GM04504 (cell line): ENCODE measurements at regions not wholly inside any gene's neighbourhood (a gene's known extent, or its start where the extent isn't known, plus 50 kb on each side); places are given as distances from the start of the nearest gene placed in this dataset.

Experiments
- DNase-seq: peaks from one replicate; pipeline ENCODE4 v3.0.0-alpha.2; 2012; ENCODE audit warnings: low read depth

DNA sequence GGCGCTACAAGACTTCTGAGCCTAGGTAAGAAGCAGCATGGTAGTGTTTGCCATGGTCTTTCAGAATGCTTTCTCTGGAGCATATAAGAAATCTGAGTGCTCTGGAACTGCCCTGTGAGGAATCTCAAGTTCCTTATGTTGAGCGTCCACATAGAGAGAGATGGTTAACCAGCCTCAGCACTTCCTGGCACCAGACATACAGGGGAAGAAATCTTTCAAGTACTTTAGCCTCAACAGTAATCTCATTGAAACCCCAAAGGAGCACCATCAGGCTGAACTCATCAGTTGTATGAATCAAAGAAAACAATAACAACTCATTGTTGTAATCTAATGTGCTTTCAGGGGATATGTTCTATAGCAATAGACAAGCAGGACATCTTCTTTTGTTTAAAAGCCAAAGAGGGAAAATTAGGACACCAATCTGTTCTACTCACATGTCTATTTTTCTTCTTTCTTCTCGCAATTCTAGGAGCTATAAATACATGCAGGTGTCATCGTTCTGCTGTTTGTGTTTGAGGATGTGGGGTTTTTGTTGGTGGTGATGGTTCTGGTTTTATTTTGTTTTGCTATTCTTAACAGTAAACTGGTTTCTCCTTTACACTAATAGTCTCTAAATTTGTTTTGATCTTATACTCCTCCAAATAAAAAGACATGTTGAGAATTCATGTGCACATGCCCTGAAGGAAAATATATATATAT, 1145.0 kb upstream of the LRRN3 start:
- DNase-seq: no peak

DNA sequence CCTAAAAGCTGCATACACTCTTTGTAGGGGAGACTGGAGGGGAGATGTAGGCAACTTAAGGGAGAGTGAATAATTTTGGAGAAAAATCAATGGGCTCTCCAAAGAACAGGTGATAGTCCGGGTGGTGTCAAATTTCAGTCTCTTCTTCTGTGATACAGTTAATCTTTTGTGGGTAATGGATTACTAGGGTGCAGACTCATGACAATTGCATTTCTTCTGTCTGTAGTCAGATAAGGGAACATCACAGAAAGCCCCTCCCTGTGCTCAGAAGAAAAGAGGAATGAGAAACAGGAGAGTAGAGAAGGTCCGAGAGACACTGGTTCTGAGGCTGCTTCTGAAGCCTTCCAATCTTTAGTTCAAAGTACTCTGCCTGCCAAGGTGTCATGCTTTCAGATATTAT, 1140.7 kb upstream of the LRRN3 start:
- no peak for DNase-seq

DNA sequence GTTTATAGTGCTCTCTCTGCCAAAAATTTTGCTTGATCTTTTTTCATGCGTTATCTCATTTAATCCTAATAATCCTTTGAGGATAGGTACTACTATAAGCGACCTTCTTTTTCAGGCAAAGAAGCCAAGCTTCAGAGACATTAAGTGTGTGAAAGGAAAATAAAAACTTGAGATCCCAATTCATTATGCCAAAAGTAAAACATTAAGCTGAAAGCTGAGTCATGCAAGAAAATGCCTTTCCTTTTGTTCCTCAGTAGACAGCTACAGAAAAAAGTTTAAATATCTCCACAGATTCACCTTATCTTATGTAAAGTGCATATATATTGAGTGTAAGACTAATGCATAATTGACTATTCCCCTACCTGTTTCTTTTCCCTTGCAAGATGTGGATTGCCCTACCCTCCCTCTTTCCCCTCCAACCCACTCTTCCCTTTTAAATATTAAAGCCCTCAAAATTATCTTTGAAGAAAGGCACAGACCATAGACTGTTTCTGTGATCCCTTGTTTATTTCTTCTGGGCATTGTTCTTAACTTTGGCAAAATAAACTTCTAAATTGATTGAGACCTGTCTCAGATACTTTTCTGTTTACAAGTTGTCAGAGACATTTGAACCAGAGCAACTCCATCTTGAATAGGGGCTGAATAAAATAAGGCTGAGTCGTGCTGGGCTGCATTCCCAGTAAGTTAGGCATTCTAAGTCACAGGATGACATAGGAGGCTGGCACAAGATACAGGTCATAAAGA, 1139.9 kb upstream of the LRRN3 start:
- DNase-seq: no peak

DNA sequence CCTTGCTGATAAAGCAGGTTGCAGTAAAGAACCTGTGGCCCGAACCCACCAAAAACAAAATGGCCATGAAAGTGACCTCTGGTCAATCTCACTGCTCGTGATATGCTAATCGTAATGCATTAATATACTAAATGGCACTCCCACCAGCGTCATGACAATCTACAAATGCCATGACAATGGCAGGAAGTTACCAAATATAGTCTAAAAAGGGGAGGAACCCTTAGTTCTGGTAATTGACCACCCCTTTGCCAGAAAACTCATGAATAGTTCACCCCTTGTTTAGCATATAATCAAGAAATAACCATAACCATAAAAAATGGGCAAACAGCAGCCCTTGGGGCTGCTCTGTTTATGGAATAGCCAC, 1139.4 kb upstream of the LRRN3 start:
- DNase-seq: no peak

DNA sequence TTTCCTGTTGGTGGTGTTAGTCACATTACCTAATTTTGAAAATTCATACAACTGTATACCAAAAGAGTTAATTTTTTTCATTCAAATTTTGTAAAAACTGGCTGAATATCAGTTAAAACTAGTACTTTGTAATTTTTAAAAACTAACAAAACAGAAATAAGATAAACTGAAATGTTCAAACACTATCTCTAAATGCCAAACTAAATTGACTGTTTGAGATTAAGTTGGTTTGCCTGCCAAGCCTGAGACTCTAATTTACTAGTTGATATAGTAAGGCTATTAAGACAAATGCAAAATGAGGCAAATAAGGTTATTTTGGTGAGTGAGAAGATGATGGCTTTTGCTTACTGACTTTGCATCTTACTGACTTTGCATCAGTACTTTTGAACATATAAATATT, 1134.9 kb upstream of the LRRN3 start:
- DNase-seq: no peak

DNA sequence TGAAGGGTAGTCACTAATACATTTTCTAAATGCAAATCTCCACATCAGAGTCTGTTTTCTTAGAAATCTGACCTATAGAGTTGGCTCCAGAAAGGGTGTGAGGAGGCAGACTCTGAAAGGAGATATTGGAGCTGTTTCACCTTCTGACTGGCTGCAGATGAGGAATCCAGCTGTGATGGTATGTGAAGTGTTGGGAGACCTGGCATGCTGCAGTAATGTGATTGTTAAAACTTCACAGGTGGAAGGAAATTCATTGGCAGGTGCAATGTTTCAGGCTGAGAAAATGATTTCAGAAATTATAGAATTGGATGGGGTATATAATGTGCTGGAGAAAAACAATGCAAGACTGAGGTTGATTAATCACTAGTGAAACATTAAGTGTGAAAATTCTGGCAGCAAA, 1134.0 kb upstream of the LRRN3 start:
- no peak for DNase-seq

DNA sequence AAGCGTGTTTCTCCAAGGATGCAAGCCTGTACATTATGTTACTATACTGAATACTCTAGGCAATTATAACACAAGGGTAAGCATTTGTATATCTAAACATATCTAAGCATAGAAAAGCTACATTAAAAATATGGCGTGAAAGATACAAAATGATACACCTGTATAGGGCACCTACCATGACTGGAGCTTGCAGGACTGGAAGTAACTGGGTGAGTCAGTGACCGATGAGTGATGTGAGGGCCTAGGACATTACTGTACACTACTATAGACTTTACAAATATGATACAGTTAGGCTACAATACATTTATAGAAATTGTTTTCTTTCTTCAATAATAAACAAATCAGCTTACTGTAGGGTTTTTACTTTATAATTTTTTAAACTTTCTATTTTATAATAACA, 1127.2 kb upstream of the LRRN3 start:
- no peak for DNase-seq

DNA sequence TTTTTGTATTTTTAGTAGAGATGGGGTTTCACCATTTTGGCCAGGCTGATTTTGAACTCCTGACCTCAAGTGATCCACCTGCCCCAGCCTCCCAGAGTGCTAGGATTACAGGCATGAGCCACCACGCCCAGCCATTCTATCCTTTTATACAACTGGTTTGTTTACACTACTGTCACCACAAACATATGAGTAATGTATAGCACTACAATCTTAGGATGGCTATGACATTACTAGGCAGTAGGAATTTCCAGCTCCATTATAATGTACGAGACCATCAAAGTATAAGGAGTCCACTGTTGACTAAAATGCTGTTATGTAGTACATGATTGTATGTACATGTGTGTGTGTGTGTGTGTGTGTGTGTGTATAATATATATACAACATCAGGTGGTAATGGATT, 1126.1 kb upstream of the LRRN3 start:
- DNase-seq: no peak

DNA sequence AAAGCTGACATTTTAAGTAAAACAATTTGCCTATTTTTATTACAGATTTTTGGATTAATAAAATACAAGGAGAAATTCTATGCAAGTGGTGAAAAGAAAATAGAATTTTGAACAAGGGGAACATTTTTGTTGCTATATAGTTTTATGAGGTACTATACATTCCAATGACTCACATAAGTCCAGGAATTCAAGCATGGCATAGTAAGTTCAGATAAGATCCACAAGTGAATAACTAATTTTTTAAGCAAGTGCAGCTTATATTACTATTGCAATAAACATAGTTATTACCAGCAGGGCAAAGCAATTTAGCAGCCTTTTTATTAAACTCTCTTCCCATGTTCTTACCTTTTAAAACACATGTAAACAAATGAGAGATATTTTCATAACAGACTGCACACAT, 1123.5 kb upstream of the LRRN3 start:
- DNase-seq: no peak

DNA sequence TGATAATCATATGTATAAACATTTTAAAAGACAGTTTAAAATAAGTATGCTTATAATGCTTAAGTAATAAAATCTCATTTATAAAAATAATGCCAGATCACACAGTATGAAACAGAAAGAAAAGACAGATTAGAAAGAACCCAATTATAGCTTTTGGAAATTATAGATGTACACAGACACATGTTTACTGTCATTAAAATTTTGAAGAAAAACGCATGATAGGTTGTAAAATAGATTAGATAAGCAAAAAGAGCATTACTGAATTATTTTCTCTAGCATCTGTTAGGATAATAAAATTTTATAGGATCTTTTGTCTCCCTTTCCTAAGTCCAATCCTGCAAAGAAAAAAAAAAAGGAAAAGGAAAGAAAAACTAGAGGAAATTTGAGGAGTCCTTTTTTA, 1107.3 kb upstream of the LRRN3 start:
- no peak for DNase-seq

DNA sequence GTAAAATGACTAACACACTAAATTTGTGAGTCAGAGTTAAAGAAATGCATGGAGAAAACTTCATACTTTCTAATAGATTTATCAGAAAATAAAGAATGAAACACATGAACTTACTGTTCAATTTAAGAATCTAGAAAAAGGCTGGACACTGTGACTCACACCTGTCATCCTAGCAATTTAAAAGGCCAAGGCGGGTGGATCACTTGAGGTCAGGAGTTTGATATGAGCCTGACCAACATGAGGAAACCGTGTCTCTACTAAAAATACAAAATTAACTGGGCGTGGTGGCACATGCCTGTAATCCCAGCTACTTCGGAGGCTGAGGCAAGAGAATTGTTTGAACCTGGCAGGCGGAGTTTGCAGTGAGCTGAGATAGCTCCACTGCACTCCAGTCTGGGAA, 1106.2 kb upstream of the LRRN3 start:
- no peak for DNase-seq

DNA sequence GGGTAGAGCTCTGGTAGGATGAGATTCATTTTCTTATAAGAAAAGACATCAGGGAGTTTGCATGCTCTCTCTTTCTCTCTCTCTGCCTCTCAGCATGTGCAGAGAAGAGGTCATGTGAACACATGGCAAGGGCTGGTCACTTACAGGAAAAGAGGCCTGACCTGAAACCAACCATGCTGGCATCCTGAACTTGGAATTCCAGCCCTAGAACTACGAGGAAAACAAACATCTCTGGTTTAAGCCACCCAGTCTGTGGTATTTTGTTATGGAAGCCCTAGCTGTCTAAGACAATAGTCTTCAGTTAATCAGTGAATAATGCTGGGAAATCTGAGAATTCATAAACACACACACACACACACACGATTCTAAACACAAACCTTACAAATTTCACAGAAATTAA, 1104.2 kb upstream of the LRRN3 start:
- no peak for DNase-seq

DNA sequence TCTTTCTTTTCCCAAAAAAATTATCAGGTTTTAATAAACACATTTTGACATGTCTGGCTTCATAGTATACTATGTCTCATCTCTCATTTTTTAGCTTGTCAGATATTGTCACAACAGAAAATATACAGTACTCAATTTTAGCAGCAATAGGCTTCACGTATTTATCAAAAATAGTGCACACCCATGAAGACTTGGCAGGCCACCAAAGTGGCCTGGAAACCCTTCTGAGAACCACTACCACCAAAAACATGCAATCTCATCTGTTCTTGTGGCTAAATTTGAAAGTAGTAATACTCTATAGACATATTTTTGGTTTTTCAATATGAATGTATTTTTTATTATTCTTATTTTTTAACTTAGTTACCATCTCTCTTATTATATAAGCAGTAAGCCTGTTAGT, 1094.5 kb upstream of the LRRN3 start:
- no peak for DNase-seq

DNA sequence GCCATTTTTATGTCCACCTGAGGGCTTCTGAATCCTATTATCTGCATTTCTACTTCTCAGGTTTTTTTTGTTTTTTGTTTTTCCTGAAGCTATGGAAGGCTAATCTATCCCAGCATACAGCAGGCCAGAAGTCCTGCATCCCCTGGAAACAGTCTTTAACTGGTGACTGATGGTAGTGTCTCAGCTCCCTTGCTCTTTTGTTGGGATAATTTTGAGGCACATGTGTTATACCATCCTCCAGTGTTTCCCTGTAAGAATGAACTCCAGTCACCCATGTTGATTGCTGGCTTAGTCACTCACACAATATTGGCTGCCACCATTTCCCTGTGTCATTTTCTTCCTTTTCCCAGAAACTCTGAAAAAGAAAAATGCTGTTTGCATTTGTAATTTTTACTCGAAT, 1094.0 kb upstream of the LRRN3 start:
- no peak for DNase-seq

DNA sequence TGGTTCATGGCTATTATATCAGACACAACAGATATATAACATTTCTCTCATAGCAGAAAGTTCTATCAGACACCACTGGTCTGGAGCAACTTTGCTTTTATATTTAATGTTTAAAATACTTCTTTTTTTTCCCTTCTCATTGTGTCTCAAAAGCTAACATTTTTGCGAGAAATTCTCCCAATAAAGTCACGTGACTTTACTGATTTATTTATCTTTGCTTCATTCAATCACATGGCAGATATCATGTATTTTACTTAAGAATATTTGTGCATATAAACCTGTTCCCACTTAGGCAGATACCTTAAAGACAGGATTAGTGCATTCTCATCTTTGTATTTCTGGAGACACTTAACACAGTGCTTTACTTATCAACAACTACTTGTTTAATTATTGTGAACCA, 1093.1 kb upstream of the LRRN3 start:
- DNase-seq: no peak

DNA sequence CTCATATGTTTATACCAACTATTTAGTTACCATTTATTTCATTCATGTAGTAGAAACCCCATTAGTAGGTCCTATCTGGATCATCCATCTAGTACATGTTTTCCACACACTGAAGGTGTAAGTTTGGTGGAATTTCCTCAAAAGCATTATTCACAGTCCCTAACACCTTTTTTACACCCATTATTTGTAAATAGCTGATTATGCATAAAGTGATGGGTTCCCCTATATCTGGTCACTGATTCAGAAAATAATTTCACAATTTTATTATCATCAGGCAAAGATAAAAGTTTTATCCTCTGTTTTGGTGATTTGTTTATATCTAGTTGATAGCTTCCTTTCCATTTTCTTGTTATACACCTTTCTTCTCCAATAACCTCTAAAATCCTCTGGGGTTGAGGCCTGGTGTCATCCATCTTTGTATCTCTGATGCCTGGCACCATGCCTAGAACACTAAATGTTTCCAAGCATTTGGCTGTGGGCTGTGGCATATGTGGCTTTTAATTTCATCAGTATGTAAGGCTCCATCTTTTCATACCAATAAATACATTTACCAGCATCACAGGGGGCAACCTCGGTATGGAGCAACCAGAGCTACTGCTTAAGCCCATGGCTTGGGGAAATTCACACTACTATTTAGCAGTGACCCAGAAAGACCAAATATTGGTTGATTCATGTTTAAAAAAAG, 1089.5 kb upstream of the LRRN3 start:
- DNase-seq: no peak

DNA sequence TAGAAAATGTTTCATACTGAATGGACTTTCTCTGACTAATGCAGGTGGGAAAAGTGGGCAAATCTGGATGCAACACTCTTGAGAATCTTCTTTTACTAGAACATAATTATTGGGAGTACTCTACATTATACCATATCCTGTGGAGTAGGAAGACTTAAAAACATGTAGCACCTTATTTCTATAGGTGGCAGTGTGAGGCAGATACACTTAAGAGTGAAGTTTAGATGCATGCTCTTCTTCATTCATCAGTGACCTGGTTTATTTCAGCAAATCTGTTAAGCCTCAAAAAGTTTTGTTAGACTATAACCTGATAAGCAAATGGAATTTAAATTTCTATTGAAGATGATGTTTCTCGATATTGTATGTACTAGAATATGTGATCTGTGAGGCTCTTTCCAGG, 1087.1 kb upstream of the LRRN3 start:
- DNase-seq: no peak

DNA sequence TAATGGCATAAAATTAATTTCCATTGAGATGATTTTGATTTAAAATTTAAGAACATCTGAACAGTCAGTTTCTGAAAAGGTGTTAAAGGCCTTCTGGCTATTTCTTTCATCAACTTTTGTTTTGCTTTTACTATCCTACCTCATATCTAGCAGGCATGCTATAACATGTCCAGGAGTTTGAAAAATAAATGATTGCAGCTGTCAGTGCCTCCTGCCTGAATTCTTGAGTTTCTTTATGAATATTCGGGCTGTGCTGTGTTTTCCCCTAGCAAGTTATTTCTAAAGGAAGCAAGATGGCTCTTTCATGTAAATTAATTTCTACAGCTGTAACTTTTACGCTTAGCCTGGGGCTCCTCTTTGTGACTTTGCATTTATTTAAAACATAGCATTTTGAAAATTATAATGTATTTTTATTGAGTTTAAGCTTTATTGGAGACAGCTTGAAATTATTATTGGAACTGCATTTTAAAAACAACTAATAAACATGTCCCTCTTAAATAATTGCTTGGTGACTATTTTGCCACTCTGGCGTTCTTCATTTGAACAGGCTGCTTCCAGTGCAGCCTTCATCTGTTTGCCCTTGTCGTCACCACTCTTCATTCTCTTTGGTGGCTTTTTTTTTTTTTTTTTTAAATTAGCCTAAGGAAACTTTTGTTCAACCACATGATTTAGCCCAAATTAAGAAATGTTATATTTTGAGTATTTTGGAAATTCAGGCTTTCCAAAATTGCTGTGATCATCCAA, 1083.4 kb upstream of the LRRN3 start:
- no peak for DNase-seq

DNA sequence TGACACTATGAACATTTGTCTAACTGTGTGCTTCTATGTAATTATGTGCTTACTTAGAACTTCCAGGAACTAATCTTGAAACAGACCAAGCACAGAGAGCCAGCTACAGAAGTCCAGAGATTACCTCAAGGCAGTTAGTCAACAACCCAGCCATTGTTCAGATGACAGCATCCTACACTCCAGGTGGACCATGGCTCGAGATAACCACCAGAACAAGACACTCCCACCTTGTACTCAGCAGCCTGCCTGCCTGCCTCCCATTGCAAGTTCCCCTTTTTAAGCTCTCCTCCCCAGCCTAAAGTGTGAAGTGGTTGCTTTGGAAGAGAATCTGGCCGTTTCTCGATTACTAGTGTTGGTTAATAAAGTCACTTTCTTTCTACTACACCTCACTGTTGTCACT, 1080.6 kb upstream of the LRRN3 start:
- DNase-seq: no peak

DNA sequence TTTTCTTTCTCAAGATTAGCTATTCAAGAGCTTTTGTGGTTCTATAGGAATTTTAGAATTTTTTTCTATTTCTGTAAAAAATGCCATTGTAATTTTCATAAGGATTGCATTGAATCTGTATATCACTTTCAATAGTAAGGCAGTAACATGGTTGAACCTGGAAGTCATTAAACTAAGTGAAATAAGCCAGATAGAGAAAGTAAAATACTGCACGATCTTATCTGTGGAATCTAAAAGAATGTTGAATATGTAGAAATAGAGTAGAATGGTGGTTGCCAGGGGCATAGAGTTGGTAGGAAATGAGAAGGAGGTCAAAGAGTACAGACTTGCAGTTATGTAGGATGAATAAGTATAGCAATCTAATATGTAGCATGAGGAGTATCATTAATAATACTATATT, 1073.5 kb upstream of the LRRN3 start:
- no peak for DNase-seq

DNA sequence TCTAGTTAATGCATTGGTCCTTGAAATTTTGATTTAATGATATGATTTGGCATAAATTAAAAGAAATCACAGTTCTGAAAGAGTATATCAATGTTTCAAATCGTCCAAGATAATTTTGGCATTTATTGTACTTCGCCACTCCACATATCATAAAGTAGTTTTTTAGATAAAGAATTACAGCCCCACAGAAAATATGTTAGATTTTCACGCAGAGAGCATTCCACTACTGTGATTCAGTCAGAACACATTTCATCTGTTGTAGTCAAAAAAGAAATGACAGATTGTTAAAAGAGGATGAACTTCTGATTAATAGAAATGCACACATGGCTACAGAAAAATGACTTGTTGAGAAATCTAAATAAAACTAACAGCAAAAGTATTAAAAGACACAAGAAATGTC, 1063.5 kb upstream of the LRRN3 start:
- DNase-seq: no peak

DNA sequence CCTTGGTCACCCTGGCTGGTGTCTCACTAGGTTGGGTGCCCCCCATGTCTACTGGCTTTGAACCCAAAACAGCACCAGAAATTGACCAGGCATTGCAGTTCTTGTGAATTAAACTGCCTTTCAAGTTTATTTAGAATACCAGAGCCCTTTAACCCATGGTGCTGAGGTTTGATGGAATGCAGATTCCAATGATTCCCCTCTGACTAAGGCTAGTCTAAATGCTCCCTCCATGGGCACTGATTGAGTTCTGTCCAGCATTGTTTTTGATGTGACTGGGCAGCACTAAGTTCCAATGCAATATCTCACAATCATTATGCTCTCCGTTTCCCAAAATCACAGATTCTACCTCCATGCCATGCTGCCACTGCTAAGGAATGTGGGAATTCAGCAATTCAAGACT, 1047.4 kb upstream of the LRRN3 start:
- no peak for DNase-seq

DNA sequence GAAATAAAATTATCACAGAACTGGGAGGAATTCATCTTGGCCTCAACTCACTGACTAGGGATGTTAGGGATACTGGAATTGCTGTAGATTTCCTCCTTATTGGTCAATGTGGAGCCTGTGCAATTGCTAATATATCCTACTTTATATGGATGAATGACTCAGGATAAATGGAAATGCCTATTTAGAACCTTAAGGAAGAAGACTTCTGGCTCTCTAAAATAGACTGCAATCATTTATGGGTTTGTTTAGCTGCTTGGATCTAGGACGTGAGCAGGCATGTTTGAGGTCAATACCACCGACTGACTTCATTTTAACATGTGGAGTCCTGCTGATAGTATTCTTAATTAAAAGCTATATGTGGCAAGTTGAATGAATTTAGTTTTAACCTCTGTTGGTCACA, 1040.1 kb upstream of the LRRN3 start:
- no peak for DNase-seq
